ENCODE measurements at regions not wholly inside any gene's neighbourhood (a gene's known extent, or its start where the extent isn't known, plus 50 kb on each side); places are given as distances from the start of the nearest gene placed in this dataset.

GRCh38 chr16:62720651-62721050 lies 684.4 kb upstream of the CDH8 start:
- no peak for TF ChIP-seq CTCF (conservative IDR thresholded peaks at IDR 0.05)
- H3K4me1 ChIP-seq (ENCODE audit: insufficient read depth, low read length): no peaks in the 10 kb centered on the region
- H2BK5ac ChIP-seq (ENCODE audit: insufficient read length, low read length): no peak overlapping the region
- Mint-ChIP-seq H3K36me3 (ENCODE audit: insufficient read depth in 1 of 3, low read depth in 3 of 3) (peaks cover 0 to 2% (median 0%) of the 10 kb centered on the region in 3 experiments; a peak in 5 of 7 replicates), H3K4me1 (peaks cover 3 to 5% of the 10 kb centered on the region in 2 experiments; a peak in 2 of 4 replicates), H3K9me3 (peaks cover 5 to 9% of the 10 kb centered on the region in 2 experiments; a peak in 3 of 5 replicates), H3K4me3 (no peak overlapping the region), H3K27me3 (ENCODE audit: low read depth) (no peaks in the 10 kb centered on the region), H3K27ac (no peak overlapping the region)
- no peak overlapping the region for H2AK5ac ChIP-seq (ENCODE audit: insufficient read length, low read length)
- no peaks in the 10 kb centered on the region for H4K20me1 ChIP-seq (ENCODE audit: control insufficient read depth, insufficient read depth, insufficient read length)
- no peak overlapping the region for H3K4ac ChIP-seq (ENCODE audit: low read depth, low read length)
- H2AFZ ChIP-seq (ENCODE audit: low read length): no peak overlapping the region
- H3K9me3 ChIP-seq (ENCODE audit: control insufficient read depth, low read depth, low read length): no peaks in the 10 kb centered on the region
- H4K8ac ChIP-seq (replicated peaks; ENCODE audit: insufficient read length, low read depth, low read length): no peak overlapping the region
- H3K23me2 ChIP-seq (ENCODE audit: insufficient read length, low read depth, low read length, poor library complexity, severe bottlenecking): no peaks in the 10 kb centered on the region
- no peak overlapping the region for H2BK20ac ChIP-seq (ENCODE audit: low read depth, low read length, poor library complexity, severe bottlenecking)
- H3K23ac ChIP-seq (ENCODE audit: insufficient read length, low read depth, low read length): no peak overlapping the region
- H2BK12ac ChIP-seq (ENCODE audit: insufficient read length, low read depth, low read length): no peak overlapping the region
- no peak overlapping the region for H3K27ac ChIP-seq (ENCODE audit: insufficient read length, low read depth, low read length)
- no peak overlapping the region for H3K56ac ChIP-seq (ENCODE audit: insufficient read length, low read depth, low read length)
- H2BK120ac ChIP-seq (ENCODE audit: low read depth, low read length, poor library complexity, severe bottlenecking): no peak overlapping the region
- no peaks in the 10 kb centered on the region for H3K27me3 ChIP-seq (ENCODE audit: insufficient read depth, low read length)
- no peak overlapping the region for H4K5ac ChIP-seq (ENCODE audit: insufficient read length, low read depth, low read length)
- H2BK15ac ChIP-seq (ENCODE audit: low read depth, low read length): no peak overlapping the region
- no peak overlapping the region for H3K4me2 ChIP-seq (ENCODE audit: insufficient read depth, insufficient read length, low read length)
- DNase-seq: no peak
- H3K79me2 ChIP-seq (ENCODE audit: insufficient read depth, low read length): no peaks in the 10 kb centered on the region
- no peak overlapping the region for H3K18ac ChIP-seq (ENCODE audit: insufficient read length, low read depth, low read length)
- H3T11ph ChIP-seq (ENCODE audit: low read length): no peak overlapping the region
- no peak overlapping the region for H3K14ac ChIP-seq (ENCODE audit: insufficient read depth, low read length)
- no peaks in the 10 kb centered on the region for H3K79me1 ChIP-seq (ENCODE audit: insufficient read depth, low read depth, low read length, poor library complexity, severe bottlenecking)
- H3K9ac ChIP-seq (ENCODE audit: extremely low read depth, insufficient read length, low read length): no peak overlapping the region
- no peak overlapping the region for H4K91ac ChIP-seq (ENCODE audit: insufficient read length, low read depth, low read length)
- WGBS (ENCODE audit: extremely low coverage, insufficient read length, low lambda C conversion rate): no CpG with 5 or more reads among the region's 5 CpGs

Measured in H9 (cell line).